Adipocyte (in vitro differentiated cells): ENCODE measurements at regions not wholly inside any gene's neighbourhood (a gene's known extent, or its start where the extent isn't known, plus 50 kb on each side); places are given as distances from the start of the nearest gene placed in this dataset.

ENCODE experiments used
- DNase-seq: peaks from one replicate; pipeline ENCODE4 v3.0.0-alpha.2; 2015; ENCODE audit warnings: low read depth
- H3K27me3 ChIP-seq: replicated peaks from 2 replicates; pipeline ENCODE4 v1.7.0; 2013; ENCODE audit warnings: mild to moderate bottlenecking, low read length, moderate library complexity; ENCODE audit not compliant: control insufficient read depth, insufficient read depth
- H3K36me3 ChIP-seq: 2 replicates; pipeline ENCODE4 v1.7.0; 2013; ENCODE audit warnings: low read length, mild to moderate bottlenecking, moderate library complexity; ENCODE audit not compliant: control insufficient read depth, insufficient read depth, severe bottlenecking
- H3K4me1 ChIP-seq: 2 replicates; pipeline ENCODE4 v1.7.0; 2013; ENCODE audit warnings: mild to moderate bottlenecking, low read length, moderate library complexity; ENCODE audit not compliant: control insufficient read depth, insufficient read depth
- H3K4me3 ChIP-seq: 2 replicates; pipeline ENCODE4 v1.7.0; 2013; ENCODE audit warnings: mild to moderate bottlenecking, low read length, moderate library complexity
- H3K9ac ChIP-seq: 2 replicates; pipeline ENCODE4 v1.7.0; 2013; ENCODE audit warnings: mild to moderate bottlenecking, low read length, moderate library complexity
- H3K9me3 ChIP-seq: 2 replicates; pipeline ENCODE4 v1.7.0; 2013; ENCODE audit warnings: mild to moderate bottlenecking, low read length, moderate library complexity; ENCODE audit not compliant: control insufficient read depth

- peak overlapping the region; percentile 7 for H3K9ac ChIP-seq
- no peaks in the 10 kb centered on the region for H3K9me3 ChIP-seq
- DNase-seq = peak; percentile 72
- H3K27me3 ChIP-seq = no peaks in the 10 kb centered on the region
- no peaks in the 10 kb centered on the region for H3K36me3 ChIP-seq
- no peak overlapping the region for H3K4me3 ChIP-seq
- peaks cover 30% of the 10 kb centered on the region for H3K4me1 ChIP-seq
Observed at GRCh38 chr2:220001751-220002150, 374.3 kb downstream of the SLC4A3 start.

DNA sequence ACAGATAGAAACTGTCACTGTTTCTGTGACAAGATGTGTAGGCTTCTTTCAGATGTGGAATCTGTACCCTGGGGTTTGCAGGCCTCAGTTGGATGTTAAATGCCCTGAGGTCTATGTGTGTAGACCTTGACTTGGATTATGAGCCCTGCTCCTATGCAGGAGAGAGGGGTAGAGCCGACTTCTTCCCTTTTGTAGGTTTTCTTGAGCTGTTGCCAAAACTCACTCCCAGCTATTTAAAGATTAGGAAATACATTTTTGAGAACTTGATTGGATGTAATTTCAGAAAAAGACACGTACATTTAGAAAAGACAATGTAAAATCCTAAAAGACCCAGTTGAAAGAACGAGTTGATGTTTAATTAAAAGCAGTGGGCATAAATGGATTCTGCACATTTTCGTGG is 374.8 kb downstream of the SLC4A3 start:
- peak; percentile 43 for DNase-seq
- Histone ChIP-seq H3K9me3 (no peaks in the 10 kb centered on the region), H3K9ac (peak overlapping the region; percentile 7), H3K4me1 (peaks cover 28% of the 10 kb centered on the region), H3K27me3 (no peaks in the 10 kb centered on the region), H3K36me3 (no peaks in the 10 kb centered on the region), H3K4me3 (no peak overlapping the region)

GRCh38 chr2:220002699-220003098 is 375.3 kb downstream of the SLC4A3 start:
- H3K27me3 ChIP-seq = no peaks in the 10 kb centered on the region
- no peaks in the 10 kb centered on the region for H3K36me3 ChIP-seq
- peaks cover 28% of the 10 kb centered on the region for H3K4me1 ChIP-seq
- H3K4me3 ChIP-seq = no peak overlapping the region
- DNase-seq = no peak
- no peaks in the 10 kb centered on the region for H3K9me3 ChIP-seq
- H3K9ac ChIP-seq = no peak overlapping the region

GRCh38 chr2:220005362-220005761 is 377.9 kb downstream of the SLC4A3 start:
- no peak for DNase-seq
- H3K36me3 ChIP-seq = no peaks in the 10 kb centered on the region
- H3K4me3 ChIP-seq = no peak overlapping the region
- H3K9ac ChIP-seq = no peak overlapping the region
- no peaks in the 10 kb centered on the region for H3K27me3 ChIP-seq
- H3K9me3 ChIP-seq = no peaks in the 10 kb centered on the region
- H3K4me1 ChIP-seq = peaks cover 23% of the 10 kb centered on the region

DNA sequence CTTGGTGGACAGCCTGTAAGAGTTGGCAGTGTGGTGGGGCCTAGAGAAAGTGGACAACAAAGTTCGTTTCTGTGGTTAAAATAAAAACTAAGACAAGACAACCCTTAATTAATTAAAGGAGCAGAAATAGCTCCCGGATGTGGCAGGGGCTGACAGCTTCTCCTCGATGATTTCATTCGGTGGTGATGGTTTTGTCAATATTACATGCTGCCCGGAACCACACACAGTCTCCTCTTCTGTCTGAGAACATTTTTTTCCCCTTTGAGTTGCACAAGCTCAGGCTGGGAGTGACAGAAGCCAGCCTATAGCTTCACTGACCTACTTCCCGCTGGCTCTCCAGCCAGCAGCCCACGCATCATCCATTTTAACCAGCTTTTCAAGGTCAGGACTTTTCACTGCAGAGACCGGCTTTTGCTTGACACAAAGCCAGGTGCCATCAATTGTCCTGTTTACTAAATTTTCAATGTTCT is 378.8 kb downstream of the SLC4A3 start:
- peak; percentile 75 for DNase-seq
- Histone ChIP-seq H3K36me3 (no peaks in the 10 kb centered on the region), H3K27me3 (no peaks in the 10 kb centered on the region), H3K9me3 (no peaks in the 10 kb centered on the region), H3K4me1 (peaks cover 18% of the 10 kb centered on the region), H3K9ac (peak overlapping the region; percentile 12), H3K4me3 (no peak overlapping the region)

GRCh38 chr2:220011859-220012258 is 384.4 kb downstream of the SLC4A3 start:
- Histone ChIP-seq H3K9ac (no peak overlapping the region), H3K9me3 (no peaks in the 10 kb centered on the region), H3K4me3 (no peak overlapping the region), H3K4me1 (no peaks in the 10 kb centered on the region), H3K27me3 (no peaks in the 10 kb centered on the region), H3K36me3 (no peaks in the 10 kb centered on the region)
- no peak for DNase-seq

DNA sequence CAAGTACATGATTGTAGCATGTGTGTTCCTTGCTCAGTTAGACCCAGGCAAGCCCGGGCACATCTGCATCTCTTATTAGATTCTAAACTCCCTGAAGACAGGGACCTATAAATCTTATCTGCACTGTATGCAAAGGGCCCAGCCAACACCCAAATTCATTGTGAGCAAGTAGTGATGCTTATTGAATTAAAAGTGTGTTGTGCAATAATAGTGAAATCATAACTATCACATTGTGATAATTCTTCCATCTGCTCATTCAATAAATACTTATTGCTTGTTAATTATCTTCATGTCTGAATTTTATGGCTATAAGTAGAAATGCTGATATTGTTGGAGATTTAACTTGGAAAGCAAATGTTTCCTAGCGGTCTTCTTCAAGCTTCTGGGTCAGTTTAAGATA is 387.5 kb downstream of the SLC4A3 start:
- H3K9me3 ChIP-seq = no peaks in the 10 kb centered on the region
- H3K36me3 ChIP-seq = no peaks in the 10 kb centered on the region
- no peaks in the 10 kb centered on the region for H3K27me3 ChIP-seq
- H3K4me3 ChIP-seq = no peak overlapping the region
- no peaks in the 10 kb centered on the region for H3K4me1 ChIP-seq
- H3K9ac ChIP-seq = no peak overlapping the region
- DNase-seq = no peak

DNA sequence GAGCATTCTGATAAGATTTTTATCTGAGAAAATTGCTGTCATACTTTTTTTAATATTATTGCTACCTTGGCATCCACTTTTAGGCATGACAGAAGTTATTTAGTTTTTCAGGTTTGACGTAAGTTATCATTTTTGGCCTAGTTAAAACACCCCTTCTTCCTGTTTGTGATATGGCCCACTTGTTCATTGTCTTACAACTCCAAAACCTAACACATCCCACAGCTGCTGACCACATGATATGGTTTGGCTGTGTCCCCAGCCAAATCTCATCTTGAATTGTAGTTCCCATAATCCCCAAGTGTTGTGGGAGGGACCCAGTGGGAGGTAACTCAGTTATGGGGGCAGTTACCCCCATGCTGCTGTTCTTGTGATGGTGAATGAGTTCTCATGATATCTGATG is 388.1 kb downstream of the SLC4A3 start:
- Histone ChIP-seq H3K27me3 (no peaks in the 10 kb centered on the region), H3K36me3 (no peaks in the 10 kb centered on the region), H3K9ac (no peak overlapping the region), H3K4me3 (no peak overlapping the region), H3K9me3 (no peaks in the 10 kb centered on the region), H3K4me1 (no peaks in the 10 kb centered on the region)
- no peak for DNase-seq

DNA sequence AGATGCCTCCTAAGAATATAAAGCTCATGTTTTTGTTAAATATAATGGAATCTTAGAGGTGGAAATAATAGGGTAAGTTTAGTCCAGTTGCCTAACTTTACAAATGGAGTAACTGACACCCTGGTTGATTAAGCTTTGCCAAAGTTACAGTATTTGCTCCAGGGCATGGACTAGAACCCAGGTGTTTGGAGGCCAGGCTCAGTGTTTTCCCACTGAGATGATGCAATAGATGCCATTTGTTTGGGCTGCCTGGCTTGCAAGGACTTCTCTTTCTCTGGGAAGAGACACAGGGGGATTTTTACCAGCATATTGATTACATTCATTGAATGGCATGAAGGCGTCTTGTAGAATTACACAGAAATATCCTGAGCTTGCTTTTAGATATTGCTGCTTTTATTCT is 397.8 kb downstream of the SLC4A3 start:
- Histone ChIP-seq H3K9me3 (peaks cover 5% of the 10 kb centered on the region), H3K9ac (no peak overlapping the region), H3K27me3 (no peaks in the 10 kb centered on the region), H3K4me1 (no peaks in the 10 kb centered on the region), H3K4me3 (no peak overlapping the region), H3K36me3 (no peaks in the 10 kb centered on the region)
- no peak for DNase-seq

- Histone ChIP-seq H3K9me3 (peaks cover under 1% of the 10 kb centered on the region), H3K4me3 (no peak overlapping the region), H3K27me3 (no peaks in the 10 kb centered on the region), H3K36me3 (no peaks in the 10 kb centered on the region), H3K4me1 (peaks cover 7% of the 10 kb centered on the region), H3K9ac (no peak overlapping the region)
- DNase-seq = no peak
Observed at GRCh38 chr2:220029013-220029412, 401.6 kb downstream of the SLC4A3 start.

GRCh38 chr2:220033546-220033945 is 406.1 kb downstream of the SLC4A3 start:
- Histone ChIP-seq H3K9ac (no peak overlapping the region), H3K27me3 (no peaks in the 10 kb centered on the region), H3K4me1 (peaks cover 17% of the 10 kb centered on the region), H3K4me3 (no peak overlapping the region), H3K9me3 (no peaks in the 10 kb centered on the region), H3K36me3 (no peaks in the 10 kb centered on the region)
- peak; percentile 61 for DNase-seq

DNA sequence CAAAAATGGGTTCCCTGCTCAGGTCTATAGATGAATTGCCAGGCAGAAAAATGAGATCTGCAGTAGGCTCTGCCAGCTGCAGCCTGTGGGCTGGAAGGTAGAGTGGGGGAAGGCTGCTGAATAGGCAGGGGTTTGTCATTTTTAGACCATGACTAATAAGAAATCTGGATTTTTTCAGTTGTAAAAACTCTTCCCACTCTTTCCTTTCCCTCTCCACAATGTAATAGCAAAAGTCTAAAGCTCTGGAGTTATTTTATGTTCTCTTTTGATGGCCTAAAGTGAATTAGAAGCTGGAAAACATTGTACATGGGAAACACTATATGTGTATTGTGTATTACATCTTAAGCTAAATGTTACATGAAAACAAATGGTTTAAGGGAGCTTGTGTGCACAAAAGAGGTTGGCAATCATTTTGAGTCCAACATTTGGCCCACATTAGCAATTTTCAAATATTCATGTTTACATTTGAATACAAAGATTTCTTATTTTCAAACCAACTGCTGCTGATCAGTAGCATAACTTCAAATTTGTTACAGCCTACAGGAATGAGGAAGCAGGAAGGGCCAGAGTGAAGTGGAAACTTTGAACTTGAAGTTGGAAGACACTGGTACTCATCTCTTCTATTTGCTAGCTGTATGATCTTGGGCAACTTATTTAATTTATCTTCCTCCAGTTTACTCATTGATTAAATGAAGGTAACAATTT is 407.1 kb downstream of the SLC4A3 start:
- Histone ChIP-seq H3K9me3 (no peaks in the 10 kb centered on the region), H3K4me1 (peaks cover 17% of the 10 kb centered on the region), H3K36me3 (no peaks in the 10 kb centered on the region), H3K27me3 (no peaks in the 10 kb centered on the region), H3K9ac (peak overlapping the region; percentile 28), H3K4me3 (no peak overlapping the region)
- DNase-seq = peak; percentile 70
